Activated CD4-positive, alpha-beta T cell treated with anti-CD3 and anti-CD28 coated beads, Interleukin-2, amount 10 ng/mL, durations not matched to agents 24 days and 14 days (primary cell): ENCODE measurements at regions not wholly inside any gene's neighbourhood (a gene's known extent, or its start where the extent isn't known, plus 50 kb on each side); places are given as distances from the start of the nearest gene placed in this dataset.

ENCODE experiments used
- DNase-seq: peaks from one replicate; pipeline ENCODE4 v3.0.0; 2022
- H3K27ac Mint-ChIP-seq: one replicate; pipeline ENCODE4 v1.8.0; 2022; ENCODE audit warnings: mild to moderate bottlenecking, mixed read lengths
- H3K27me3 Mint-ChIP-seq: one replicate; pipeline ENCODE4 v1.8.0; 2022; ENCODE audit warnings: mixed read lengths
- H3K36me3 Mint-ChIP-seq: one replicate; pipeline ENCODE4 v1.8.0; 2022; ENCODE audit warnings: low read depth, mild to moderate bottlenecking, mixed read lengths
- H3K4me1 Mint-ChIP-seq: one replicate; pipeline ENCODE4 v1.8.0; 2021; ENCODE audit warnings: mixed read lengths
- H3K4me3 Mint-ChIP-seq: one replicate; pipeline ENCODE4 v1.8.0; 2022; ENCODE audit warnings: mild to moderate bottlenecking, moderate library complexity, mixed read lengths
- H3K9me3 Mint-ChIP-seq: one replicate; pipeline ENCODE4 v1.8.0; 2021; ENCODE audit warnings: mixed read lengths
- intact Hi-C: fragments of 100-400 bp; cut with micrococcal nuclease; formaldehyde crosslinking; loops from one replicate; pipeline ENCODE4 v1.15.1; 2023

DNA sequence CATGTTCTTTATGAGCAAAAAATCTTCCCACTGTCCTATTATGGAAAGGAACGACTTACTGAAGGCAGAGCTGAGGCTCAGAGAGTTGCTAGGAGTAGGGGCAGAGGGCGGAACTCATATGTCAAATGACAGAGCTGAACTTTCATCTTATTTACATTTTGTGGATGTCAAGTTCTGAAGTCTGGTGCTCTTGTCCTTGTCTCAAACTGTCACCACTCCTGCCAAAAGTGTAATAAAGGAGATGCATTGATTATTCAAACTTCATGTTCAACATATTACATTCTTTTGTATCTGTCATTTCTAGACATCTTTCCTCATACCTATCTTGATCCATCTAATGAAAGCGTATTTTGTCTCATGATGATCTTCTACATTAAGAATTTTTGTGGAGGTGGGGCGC, 57.1 kb upstream of the C11orf87 start:
- H3K9me3 Mint-ChIP-seq: no peaks in the 10 kb centered on the region
- no peaks in the 10 kb centered on the region for H3K27me3 Mint-ChIP-seq
- no peak overlapping the region for H3K4me3 Mint-ChIP-seq
- no peaks in the 10 kb centered on the region for H3K36me3 Mint-ChIP-seq
- H3K27ac Mint-ChIP-seq: no peak overlapping the region
- no peak for DNase-seq
- no peaks in the 10 kb centered on the region for H3K4me1 Mint-ChIP-seq
- intact Hi-C loops: no loop called here

DNA sequence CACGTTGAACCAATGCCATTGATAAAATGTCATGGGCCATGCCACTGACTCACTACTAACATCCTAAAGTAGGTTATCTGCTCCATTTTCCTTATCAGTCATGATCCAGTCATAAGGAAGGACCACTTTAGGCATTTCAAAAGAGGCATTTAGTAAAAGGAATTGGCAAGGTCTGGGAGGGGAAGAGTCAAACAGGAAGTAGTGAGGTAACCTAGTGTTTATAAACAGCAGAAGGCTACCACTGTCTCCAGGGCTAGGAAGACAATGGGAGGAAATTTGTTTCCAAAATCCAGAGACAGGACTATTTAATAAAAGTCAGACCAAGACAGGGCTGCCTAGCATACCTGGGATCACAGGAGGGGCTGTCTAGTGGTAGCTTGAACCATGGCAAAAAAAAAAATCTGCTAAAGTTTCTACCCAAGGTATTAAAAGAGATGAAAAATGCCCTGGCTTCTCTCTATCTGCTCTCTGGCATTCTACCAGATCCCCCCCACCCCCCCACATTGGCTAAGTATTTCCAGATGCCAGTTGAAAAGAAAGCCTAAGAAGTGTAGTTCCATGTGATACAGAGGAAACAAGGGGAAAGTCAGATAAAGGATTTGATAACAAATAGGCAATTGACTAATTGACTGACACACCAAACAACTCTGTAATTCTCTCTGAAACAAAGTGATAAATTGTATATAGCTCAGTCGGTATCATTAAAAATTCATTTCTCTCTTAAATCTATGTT, 50.4 kb upstream of the C11orf87 start:
- H3K27ac Mint-ChIP-seq: no peak overlapping the region

More for the DNA sequence above, 50.4 kb upstream of the C11orf87 start:
- intact Hi-C loops: no loop called here
- no peak overlapping the region for H3K4me3 Mint-ChIP-seq
- no peaks in the 10 kb centered on the region for H3K36me3 Mint-ChIP-seq
- H3K27me3 Mint-ChIP-seq: no peaks in the 10 kb centered on the region
- H3K9me3 Mint-ChIP-seq: peaks cover 3% of the 10 kb centered on the region
- no peaks in the 10 kb centered on the region for H3K4me1 Mint-ChIP-seq
- no peak for DNase-seq
